ENCODE measurements at regions not wholly inside any gene's neighbourhood (a gene's known extent, or its start where the extent isn't known, plus 50 kb on each side); places are given as distances from the start of the nearest gene placed in this dataset.

DNA sequence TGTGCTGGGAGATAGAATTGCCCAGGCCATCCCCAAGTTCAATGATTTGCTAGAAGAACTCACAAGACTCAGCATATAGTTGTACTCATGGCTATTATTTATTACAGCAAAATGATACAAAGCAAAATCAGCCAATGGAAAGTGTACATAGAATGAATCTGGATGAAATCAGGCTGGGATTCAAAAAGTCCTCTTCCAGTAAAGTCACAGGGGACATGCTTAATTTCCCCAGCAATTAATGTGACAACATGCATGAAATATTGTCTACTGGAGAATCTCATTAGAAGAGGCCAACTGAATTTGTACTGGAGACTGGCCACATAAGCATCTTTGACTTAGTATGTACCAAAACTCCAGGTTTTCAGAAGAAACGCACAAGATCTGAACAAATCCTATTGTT lies 1043.1 kb downstream of the NAALADL2 start:
- DNase-seq (ENCODE audit: low read depth, low spot score) = no peak
- H3K36me3 Mint-ChIP-seq (ENCODE audit: low read depth) = peaks cover 6% of the 10 kb centered on the region
- no peaks in the 10 kb centered on the region for H3K4me1 Mint-ChIP-seq
- no peak overlapping the region for H3K4me3 Mint-ChIP-seq
- TF ChIP-seq, protein P1, sequence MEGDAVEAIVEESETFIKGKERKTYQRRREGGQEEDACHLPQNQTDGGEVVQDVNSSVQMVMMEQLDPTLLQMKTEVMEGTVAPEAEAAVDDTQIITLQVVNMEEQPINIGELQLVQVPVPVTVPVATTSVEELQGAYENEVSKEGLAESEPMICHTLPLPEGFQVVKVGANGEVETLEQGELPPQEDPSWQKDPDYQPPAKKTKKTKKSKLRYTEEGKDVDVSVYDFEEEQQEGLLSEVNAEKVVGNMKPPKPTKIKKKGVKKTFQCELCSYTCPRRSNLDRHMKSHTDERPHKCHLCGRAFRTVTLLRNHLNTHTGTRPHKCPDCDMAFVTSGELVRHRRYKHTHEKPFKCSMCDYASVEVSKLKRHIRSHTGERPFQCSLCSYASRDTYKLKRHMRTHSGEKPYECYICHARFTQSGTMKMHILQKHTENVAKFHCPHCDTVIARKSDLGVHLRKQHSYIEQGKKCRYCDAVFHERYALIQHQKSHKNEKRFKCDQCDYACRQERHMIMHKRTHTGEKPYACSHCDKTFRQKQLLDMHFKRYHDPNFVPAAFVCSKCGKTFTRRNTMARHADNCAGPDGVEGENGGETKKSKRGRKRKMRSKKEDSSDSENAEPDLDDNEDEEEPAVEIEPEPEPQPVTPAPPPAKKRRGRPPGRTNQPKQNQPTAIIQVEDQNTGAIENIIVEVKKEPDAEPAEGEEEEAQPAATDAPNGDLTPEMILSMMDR (conservative IDR thresholded peaks at IDR 0.05) = no peak
- H3K27me3 Mint-ChIP-seq (ENCODE audit: low read depth) = no peaks in the 10 kb centered on the region
- peaks cover 3% of the 10 kb centered on the region for H3K9me3 Mint-ChIP-seq
- no peak overlapping the region for H3K27ac Mint-ChIP-seq (ENCODE audit: unreplicated experiment)

DNA sequence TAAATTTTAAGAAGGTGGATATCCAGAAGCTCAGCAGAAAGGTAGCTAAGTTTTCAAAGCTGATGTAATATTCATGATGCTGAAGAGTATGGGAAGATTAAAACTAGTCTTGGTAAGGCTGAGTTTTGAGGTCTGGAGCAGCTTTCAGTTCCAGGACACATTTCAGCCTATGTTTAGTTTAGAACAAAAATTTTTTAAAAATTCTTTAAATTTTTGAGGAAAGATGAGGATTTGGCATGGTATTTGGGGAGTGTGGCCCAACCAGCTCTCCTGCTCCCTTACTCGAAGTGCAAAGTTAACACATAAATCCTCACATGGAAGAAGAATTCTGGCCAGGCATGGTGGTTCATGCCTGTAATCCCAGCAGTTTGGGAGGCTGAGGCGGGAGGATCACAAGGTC lies 1039.1 kb downstream of the NAALADL2 start:
- H3K36me3 Mint-ChIP-seq (ENCODE audit: low read depth) = peaks cover 1% of the 10 kb centered on the region
- H3K27ac Mint-ChIP-seq (ENCODE audit: unreplicated experiment) = no peak overlapping the region
- no peak overlapping the region for H3K4me3 Mint-ChIP-seq
- H3K4me1 Mint-ChIP-seq = no peaks in the 10 kb centered on the region
- TF ChIP-seq, protein P1 (conservative IDR thresholded peaks at IDR 0.05) = no peak
- no peaks in the 10 kb centered on the region for H3K9me3 Mint-ChIP-seq
- no peaks in the 10 kb centered on the region for H3K27me3 Mint-ChIP-seq (ENCODE audit: low read depth)
- no peak for DNase-seq (ENCODE audit: low read depth, low spot score)

DNA sequence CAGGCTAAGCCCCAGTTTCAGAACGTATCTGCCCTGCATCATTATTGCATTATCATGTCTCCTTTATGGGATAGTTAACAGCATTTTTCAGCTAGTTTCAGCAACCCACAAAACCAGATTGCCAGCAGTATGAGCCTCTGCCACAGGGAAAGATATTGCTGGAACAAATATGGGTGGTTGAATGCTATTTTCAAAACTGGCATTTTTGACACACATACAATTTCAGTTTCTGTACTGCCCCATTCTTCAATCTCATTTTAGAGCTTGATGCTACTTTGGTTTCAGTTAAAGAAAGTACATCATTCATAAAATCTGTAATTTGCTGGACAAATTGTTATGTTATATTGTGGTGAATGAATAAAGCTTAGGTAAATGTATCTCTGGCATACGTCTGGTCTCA lies 1037.5 kb downstream of the NAALADL2 start:
- no peak overlapping the region for H3K4me3 Mint-ChIP-seq
- DNase-seq (ENCODE audit: low read depth, low spot score) = no peak
- TF ChIP-seq, protein P1 (conservative IDR thresholded peaks at IDR 0.05) = no peak
- H3K36me3 Mint-ChIP-seq (ENCODE audit: low read depth) = no peaks in the 10 kb centered on the region
- H3K9me3 Mint-ChIP-seq = peaks cover 2% of the 10 kb centered on the region
- no peaks in the 10 kb centered on the region for H3K4me1 Mint-ChIP-seq
- no peaks in the 10 kb centered on the region for H3K27me3 Mint-ChIP-seq (ENCODE audit: low read depth)
- H3K27ac Mint-ChIP-seq (ENCODE audit: unreplicated experiment) = no peak overlapping the region

DNA sequence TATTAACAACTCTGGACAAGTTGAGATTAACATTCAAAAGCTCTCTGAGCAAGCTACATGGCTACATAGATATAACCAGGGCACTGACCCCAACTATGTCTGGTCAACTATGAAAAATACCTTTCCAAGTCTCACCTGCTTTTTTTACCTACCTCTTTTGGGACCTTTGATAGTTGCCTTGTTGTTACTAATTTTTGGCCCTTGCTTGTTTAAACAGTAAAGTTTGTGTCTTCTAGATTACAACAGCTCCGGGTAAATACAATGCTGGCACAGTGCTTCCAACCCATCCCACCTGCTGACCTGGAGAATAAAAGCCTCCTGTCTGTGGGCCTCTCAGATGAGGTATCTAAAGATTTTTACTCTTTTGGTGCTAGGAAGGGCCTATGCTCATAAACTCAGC lies 1036.6 kb downstream of the NAALADL2 start:
- Mint-ChIP-seq H3K4me1 (no peaks in the 10 kb centered on the region), H3K9me3 (peaks cover 2% of the 10 kb centered on the region), H3K27me3 (ENCODE audit: low read depth) (no peaks in the 10 kb centered on the region), H3K27ac (ENCODE audit: unreplicated experiment) (no peak overlapping the region), H3K36me3 (ENCODE audit: low read depth) (no peaks in the 10 kb centered on the region), H3K4me3 (no peak overlapping the region)
- TF ChIP-seq, protein P1 (conservative IDR thresholded peaks at IDR 0.05) = no peak
- DNase-seq (ENCODE audit: low read depth, low spot score) = no peak

DNA sequence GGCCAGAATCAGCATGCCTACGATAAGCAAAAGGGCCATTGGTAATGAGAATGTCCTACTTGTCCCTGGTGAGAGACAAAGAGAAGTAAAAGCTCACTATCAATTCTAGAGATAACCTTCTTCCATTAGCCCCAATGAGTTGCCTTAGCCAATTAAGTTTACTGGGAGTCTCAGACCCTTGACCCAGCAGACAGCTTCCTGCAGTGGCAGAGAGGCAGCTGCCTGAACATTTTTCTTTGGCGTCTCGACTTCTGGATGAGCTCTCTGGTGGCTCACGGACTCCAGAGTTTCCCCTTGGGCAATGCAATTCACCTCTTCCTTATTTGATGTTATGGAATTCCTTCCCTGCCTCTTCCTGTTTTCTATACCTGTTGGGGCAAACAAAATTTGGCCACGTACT lies 1034.4 kb downstream of the NAALADL2 start:
- no peaks in the 10 kb centered on the region for H3K4me1 Mint-ChIP-seq
- TF ChIP-seq, protein P1 (conservative IDR thresholded peaks at IDR 0.05) = no peak
- H3K9me3 Mint-ChIP-seq = peaks cover 2% of the 10 kb centered on the region
- H3K36me3 Mint-ChIP-seq (ENCODE audit: low read depth) = no peaks in the 10 kb centered on the region
- H3K27me3 Mint-ChIP-seq (ENCODE audit: low read depth) = no peaks in the 10 kb centered on the region
- H3K27ac Mint-ChIP-seq (ENCODE audit: unreplicated experiment) = no peak overlapping the region
- no peak for DNase-seq (ENCODE audit: low read depth, low spot score)
- no peak overlapping the region for H3K4me3 Mint-ChIP-seq

DNA sequence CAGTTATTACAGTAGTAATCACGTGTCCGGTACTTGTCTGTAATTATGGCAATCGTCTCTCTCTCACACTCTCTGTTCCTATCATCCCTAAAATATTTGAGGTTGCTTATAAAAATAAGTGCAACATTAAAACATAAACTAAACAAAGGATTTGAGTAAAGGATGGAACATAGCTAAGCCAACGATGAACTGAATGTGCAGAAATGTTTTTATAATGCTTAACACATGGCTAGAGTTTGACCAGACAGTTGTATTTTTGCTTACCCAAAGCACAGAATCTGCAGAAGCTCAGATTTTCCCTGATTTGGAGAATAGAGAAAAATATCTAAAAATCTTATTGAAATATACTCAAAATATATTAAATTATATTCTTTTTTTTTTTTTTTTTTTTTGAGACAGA lies 1030.9 kb downstream of the NAALADL2 start:
- H3K9me3 Mint-ChIP-seq = peaks cover 2% of the 10 kb centered on the region
- no peak for DNase-seq (ENCODE audit: low read depth, low spot score)
- H3K4me1 Mint-ChIP-seq = no peaks in the 10 kb centered on the region
- no peaks in the 10 kb centered on the region for H3K27me3 Mint-ChIP-seq (ENCODE audit: low read depth)
- TF ChIP-seq, protein P1 (conservative IDR thresholded peaks at IDR 0.05) = no peak
- no peak overlapping the region for H3K4me3 Mint-ChIP-seq
- no peak overlapping the region for H3K27ac Mint-ChIP-seq (ENCODE audit: unreplicated experiment)
- no peaks in the 10 kb centered on the region for H3K36me3 Mint-ChIP-seq (ENCODE audit: low read depth)

Measured in neural crest cell (in vitro differentiated cells).